HCT116 (cell line): ENCODE measurements at regions not wholly inside any gene's neighbourhood (a gene's known extent, or its start where the extent isn't known, plus 50 kb on each side); places are given as distances from the start of the nearest gene placed in this dataset.
"Not testable (repeated sequence)": the region's sequence is repeated elsewhere in the genome, so short reads cannot be mapped to it uniquely, and the experiment has no call there.

Experiments
- ATAC-seq: fragments of 200-7000 bp; cut with Tn5 transposase; 2 replicates; pipeline ENCODE4 v1.9.1; 2020; ENCODE audit warnings: mild to moderate bottlenecking, moderate library complexity
- BruUV-seq: library from RNA; stranded (reverse); fragments of 400-500 nt; replicated peaks from 2 replicates; lab custom pipeline; 2021; lab: Mats Ljungman, UMichigan
- CTCF ChIA-PET: fragments of 300-600 bp; sonication (Branson Sonifier 250); formaldehyde crosslinking; loops from one replicate; lab custom pipeline; 2021; ENCODE audit warnings: antibody characterized with exemption; lab: Charles Lee
- POLR2A ChIA-PET: fragments of 300-600, 350-600 bp; sonication (Branson Sonifier 250); formaldehyde crosslinking; loops from one replicate; lab custom pipeline; 2021; ENCODE audit warnings: antibody characterized with exemption; lab: Charles Lee
- RAD21 ChIA-PET, 2 experiments: fragments of 300-600 bp; sonication (Branson Sonifier 250); formaldehyde crosslinking; loops; one replicate each; lab custom pipeline; 2023; ENCODE audit warnings: low total read pairs in 2 of 2; ENCODE audit not compliant: uncharacterized antibody in 2 of 2, unreplicated experiment in 2 of 2, low non-redundant PET in 1 of 2; lab: Charles Lee
- DNase-seq: peaks from one replicate; pipeline ENCODE4 v3.0.0-alpha.2; 2010; ENCODE audit warnings: low read depth, low spot score
- H2AFZ ChIP-seq: fragments of 200-600 bp; shearing (Covaris generic), sonication (generic); 2 replicates; pipeline ENCODE4 v1.6.1; 2017; ENCODE audit warnings: low read depth, mixed run types, mixed read lengths, antibody characterized with exemption, low read length; ENCODE audit not compliant: poor library complexity, severe bottlenecking
- H3K27ac ChIP-seq: 2 replicates; pipeline ENCODE4 v1.5.1; 2012; ENCODE audit warnings: low read depth, low read length
- H3K27me3 ChIP-seq: fragments of 200-600 bp; sonication (generic); 2 replicates; pipeline ENCODE4 v1.6.1; 2016; ENCODE audit warnings: mixed run types, low read length, mixed read lengths; ENCODE audit not compliant: insufficient read depth
- H3K36me3 ChIP-seq, 2 experiments: fragments of 200-500 bp in 1 of 2; fragments of 200-600 bp in 1 of 2; sonication (Bioruptor generic) in 1 of 2; sonication (generic) in 1 of 2; 2 replicates each; pipeline versions ENCODE4 v1.5.1 to v1.6.1; 2014 to 2016; ENCODE audit warnings: low read length in 2 of 2, inconsistent platforms in 1 of 2, mixed read lengths in 1 of 2, mixed run types in 1 of 2; ENCODE audit not compliant: insufficient read depth in 2 of 2, control insufficient read depth in 1 of 2
- H3K4me1 ChIP-seq, 2 experiments: fragments of 200-600 bp in 1 of 2; sonication (generic) in 1 of 2; 2 replicates each; pipeline versions ENCODE4 v1.5.1 to v1.6.1; 2012 to 2017; ENCODE audit warnings: low read length in 2 of 2, inconsistent platforms in 1 of 2, mild to moderate bottlenecking in 1 of 2, mixed read lengths in 1 of 2, mixed run types in 1 of 2, moderate library complexity in 1 of 2; ENCODE audit not compliant: insufficient read depth in 2 of 2, control insufficient read depth in 1 of 2
- H3K4me2 ChIP-seq: fragments of 200-600 bp; sonication (generic); 2 replicates; pipeline ENCODE4 v1.6.1; 2017; ENCODE audit warnings: mixed run types, low read length, mixed read lengths
- H3K4me3 ChIP-seq, 2 experiments: fragments of 200-600 bp in 1 of 2; sonication (generic) in 1 of 2; replicated peaks in 1 of 2; 2 replicates each; pipeline ENCODE4 v1.5.1; 2011 to 2016; ENCODE audit warnings: low read length in 2 of 2, control low read depth in 1 of 2, low read depth in 1 of 2, mild to moderate bottlenecking in 1 of 2, mixed read lengths in 1 of 2, mixed run types in 1 of 2
- H3K79me2 ChIP-seq: fragments of 200-600 bp; sonication (generic); 2 replicates; pipeline ENCODE4 v1.6.1; 2017; ENCODE audit warnings: mild to moderate bottlenecking, mixed run types, low read length, moderate library complexity, mixed read lengths; ENCODE audit not compliant: insufficient read depth
- H3K9ac ChIP-seq: fragments of 200-600 bp; sonication (generic); 2 replicates; pipeline ENCODE4 v1.6.1; 2016; ENCODE audit warnings: low read length, mixed read lengths
- H3K9me2 ChIP-seq: fragments of 200-600 bp; sonication (generic), shearing (Covaris generic); 2 replicates; pipeline ENCODE4 v1.6.1; 2017; ENCODE audit warnings: mixed run types, mild to moderate bottlenecking, moderate library complexity; ENCODE audit not compliant: insufficient read depth
- H3K9me3 ChIP-seq, 2 experiments: fragments of 200-500 bp in 1 of 2; fragments of 200-600 bp in 1 of 2; sonication (Bioruptor generic) in 1 of 2; sonication (generic) in 1 of 2; 2 replicates each; pipeline ENCODE4 v1.6.1; 2014 to 2017; ENCODE audit warnings: low read length in 2 of 2, mixed read lengths in 2 of 2, inconsistent platforms in 1 of 2, low read depth in 1 of 2, mild to moderate bottlenecking in 1 of 2, mixed run types in 1 of 2, moderate library complexity in 1 of 2; ENCODE audit not compliant: control insufficient read depth in 1 of 2, insufficient read depth in 1 of 2
- H4K20me1 ChIP-seq: fragments of 200-600 bp; sonication (generic), shearing (Covaris generic); 2 replicates; pipeline ENCODE4 v1.6.1; 2017; ENCODE audit warnings: mixed run types, mild to moderate bottlenecking, moderate library complexity; ENCODE audit not compliant: insufficient read depth
- EGR1 ChIP-seq: IDR thresholded peaks from 2 replicates; pipeline ENCODE4 v1.6.1; 2012; ENCODE audit warnings: low read depth
- intact Hi-C: fragments of 100-400 bp; cut with micrococcal nuclease; formaldehyde crosslinking; loops from 2 replicates; pipeline ENCODE4 v1.10.0; 2022

DNA sequence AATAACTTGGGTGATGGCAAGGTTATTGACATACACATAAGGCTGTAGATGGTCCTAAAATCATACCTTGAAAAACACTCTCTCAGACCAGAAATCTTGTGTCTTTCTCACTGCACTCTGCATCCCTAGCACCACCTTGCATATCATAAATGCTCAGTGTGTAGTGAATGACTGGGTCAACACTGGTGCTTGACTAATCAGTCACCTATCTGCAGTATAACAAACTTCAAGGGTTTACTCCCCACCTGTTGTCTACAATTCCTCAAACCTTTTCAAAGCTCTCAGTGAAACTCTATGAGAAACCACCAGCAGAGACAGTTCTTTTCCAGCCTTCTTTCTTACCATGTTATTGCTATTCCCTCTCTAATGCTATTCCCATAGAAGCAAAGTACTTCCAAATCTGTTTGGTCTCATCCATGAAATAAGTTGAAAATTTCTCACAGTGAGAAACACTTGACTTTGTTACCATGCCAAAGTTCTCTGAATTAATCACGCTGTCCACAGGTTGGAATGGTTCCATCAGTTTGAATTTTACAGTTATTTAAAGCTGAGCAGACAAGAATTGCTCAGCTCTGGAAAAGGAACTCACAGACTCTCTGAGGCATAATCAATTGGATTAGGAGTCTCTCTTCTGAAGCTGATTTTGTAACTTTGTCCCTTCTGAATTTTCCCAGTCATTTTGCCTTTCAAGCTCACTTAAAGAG is 104.8 kb upstream of the EYA4 start:
- RAD21 ChIA-PET: no interaction called here
- no peak for TF ChIP-seq EGR1
- BruUV-seq: no TSS peak

DNA sequence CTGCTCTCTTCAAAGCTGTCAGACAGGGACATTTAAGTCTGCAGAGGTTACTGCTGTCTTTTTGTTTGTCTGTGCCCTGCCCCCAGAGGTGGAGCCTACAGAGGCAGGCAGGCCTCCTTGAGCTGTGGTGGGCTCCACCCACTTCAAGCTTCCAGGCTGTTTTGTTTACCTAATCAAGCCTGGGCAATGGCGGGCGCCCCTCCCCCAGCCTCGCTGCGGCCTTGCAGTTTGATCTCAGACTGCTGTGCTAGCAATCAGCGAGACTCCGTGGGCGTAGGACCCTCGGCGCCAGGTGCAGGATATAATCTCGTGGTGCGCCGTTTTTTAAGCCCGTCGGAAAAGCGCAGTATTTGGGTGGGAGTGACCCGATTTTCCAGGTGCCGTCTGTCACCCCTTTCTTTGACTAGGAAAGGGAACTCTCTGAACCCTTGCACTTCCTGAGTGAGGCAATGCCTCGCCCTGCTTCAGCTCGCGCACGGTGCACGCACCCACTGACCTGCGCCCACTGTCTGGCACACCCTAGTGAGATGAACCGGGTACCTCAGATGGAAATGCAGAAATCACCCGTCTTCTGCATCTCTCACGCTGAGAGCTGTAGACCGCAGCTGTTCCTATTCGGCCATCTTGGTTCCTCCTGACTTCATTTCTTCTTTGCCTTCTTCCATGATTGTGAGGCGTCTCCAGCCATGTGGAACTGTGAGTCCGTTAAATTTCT is 93.5 kb upstream of the EYA4 start:
- not testable (repeated sequence) for DNase-seq, H3K4me2 ChIP-seq, BruUV-seq

More for the DNA sequence above, 104.8 kb upstream of the EYA4 start:
- Histone ChIP-seq H3K27me3 (no peaks in the 10 kb centered on the region), H2AFZ (no peak overlapping the region), H3K9ac (no peak overlapping the region), H3K4me1 (peaks cover 4 to 11% of the 10 kb centered on the region in 2 experiments; a peak in 3 of 4 replicates), H3K36me3 (no peaks in the 10 kb centered on the region), H3K9me2 (no peaks in the 10 kb centered on the region), H3K27ac (no peak overlapping the region), H4K20me1 (no peaks in the 10 kb centered on the region), H3K4me3 (no peak overlapping the region), H3K79me2 (no peaks in the 10 kb centered on the region), H3K9me3 (no peaks in the 10 kb centered on the region), H3K4me2 (no peak overlapping the region)
- DNase-seq (no peak), ATAC-seq (no peak)
- POLR2A ChIA-PET: interaction anchor here (0.6 kb wide), 1 partner anchor 316 kb away, joined by 3 read pairs; no protein-coding TSS in a partner anchor
- CTCF ChIA-PET: no interaction called here
- intact Hi-C loops: no loop called here

More for the DNA sequence above, 93.5 kb upstream of the EYA4 start:
- H3K9ac ChIP-seq, H3K4me3 ChIP-seq, H3K4me1 ChIP-seq, H3K79me2 ChIP-seq, H3K27ac ChIP-seq, H4K20me1 ChIP-seq, H3K36me3 ChIP-seq, CTCF ChIA-PET, intact Hi-C loops, H3K9me2 ChIP-seq, ATAC-seq, H3K27me3 ChIP-seq, H3K9me3 ChIP-seq, POLR2A ChIA-PET, H2AFZ ChIP-seq, RAD21 ChIA-PET: not testable (repeated sequence)
